Naive B cell (primary cell): ENCODE measurements at regions not wholly inside any gene's neighbourhood (a gene's known extent, or its start where the extent isn't known, plus 50 kb on each side); places are given as distances from the start of the nearest gene placed in this dataset.

Experiments
- ATAC-seq, 2 donors: fragments of 150-1000 bp; cut with Tn5 transposase; 2 replicates each; pipeline ENCODE4 v1.10.0; 2021; ENCODE audit warnings: low read depth in 2 of 2, mild to moderate bottlenecking in 2 of 2, moderate library complexity in 2 of 2
- DNase-seq: peaks from one replicate; pipeline ENCODE4 v3.0.0; 2022
- H3K27ac Mint-ChIP-seq, 6 donors: one replicate each; pipeline ENCODE4 v1.8.0; 2020 to 2022; ENCODE audit warnings: mild to moderate bottlenecking in 6 of 6, mixed read lengths in 6 of 6, moderate library complexity in 5 of 6, inconsistent platforms in 2 of 6
- H3K27me3 Mint-ChIP-seq, 3 donors: one replicate each; pipeline ENCODE4 v1.8.0; 2021 to 2022; ENCODE audit warnings: mixed read lengths in 3 of 3, mild to moderate bottlenecking in 1 of 3
- H3K36me3 Mint-ChIP-seq, 2 donors: one replicate each; pipeline ENCODE4 v1.8.0; 2020 to 2022; ENCODE audit warnings: mixed read lengths in 2 of 2, inconsistent platforms in 1 of 2, mild to moderate bottlenecking in 1 of 2
- H3K4me1 Mint-ChIP-seq, 3 donors: one replicate each; pipeline ENCODE4 v1.8.0; 2020 to 2022; ENCODE audit warnings: mixed read lengths in 3 of 3, inconsistent platforms in 1 of 3, mild to moderate bottlenecking in 1 of 3, moderate library complexity in 1 of 3
- H3K4me3 Mint-ChIP-seq, 8 donors: one replicate each; pipeline ENCODE4 v1.8.0; 2020 to 2022; ENCODE audit warnings: mild to moderate bottlenecking in 8 of 8, mixed read lengths in 8 of 8, moderate library complexity in 8 of 8, inconsistent platforms in 2 of 8
- H3K9me3 Mint-ChIP-seq, 7 donors: one replicate each; pipeline ENCODE4 v1.8.0; 2020 to 2022; ENCODE audit warnings: mixed read lengths in 7 of 7, mild to moderate bottlenecking in 5 of 7, inconsistent platforms in 2 of 7, moderate library complexity in 1 of 7

DNA sequence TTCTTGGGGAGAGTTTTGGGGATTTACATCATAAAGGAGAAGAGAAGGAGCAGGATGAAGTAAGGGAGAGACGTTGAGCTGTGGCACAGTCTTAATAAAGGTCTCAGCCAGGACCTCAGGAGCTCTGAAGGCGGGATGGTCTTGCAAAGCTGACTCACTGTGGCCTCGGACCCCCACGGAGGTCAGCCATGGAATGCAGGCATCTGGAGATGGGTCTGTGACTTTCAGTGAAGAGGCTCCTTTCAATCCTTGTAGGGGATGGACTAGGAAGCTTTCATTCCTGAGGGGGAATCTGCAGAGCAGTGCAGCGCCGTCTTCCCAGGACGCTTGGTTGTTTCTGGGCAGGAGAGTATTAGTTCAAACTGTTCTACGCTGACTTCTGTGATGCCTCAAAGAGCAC lies 65.7 kb upstream of the BASP1 start:
- H3K9me3 Mint-ChIP-seq = peaks cover 0 to 2% (median 0%) of the 10 kb centered on the region in 7 donors
- ATAC-seq = no peak

DNA sequence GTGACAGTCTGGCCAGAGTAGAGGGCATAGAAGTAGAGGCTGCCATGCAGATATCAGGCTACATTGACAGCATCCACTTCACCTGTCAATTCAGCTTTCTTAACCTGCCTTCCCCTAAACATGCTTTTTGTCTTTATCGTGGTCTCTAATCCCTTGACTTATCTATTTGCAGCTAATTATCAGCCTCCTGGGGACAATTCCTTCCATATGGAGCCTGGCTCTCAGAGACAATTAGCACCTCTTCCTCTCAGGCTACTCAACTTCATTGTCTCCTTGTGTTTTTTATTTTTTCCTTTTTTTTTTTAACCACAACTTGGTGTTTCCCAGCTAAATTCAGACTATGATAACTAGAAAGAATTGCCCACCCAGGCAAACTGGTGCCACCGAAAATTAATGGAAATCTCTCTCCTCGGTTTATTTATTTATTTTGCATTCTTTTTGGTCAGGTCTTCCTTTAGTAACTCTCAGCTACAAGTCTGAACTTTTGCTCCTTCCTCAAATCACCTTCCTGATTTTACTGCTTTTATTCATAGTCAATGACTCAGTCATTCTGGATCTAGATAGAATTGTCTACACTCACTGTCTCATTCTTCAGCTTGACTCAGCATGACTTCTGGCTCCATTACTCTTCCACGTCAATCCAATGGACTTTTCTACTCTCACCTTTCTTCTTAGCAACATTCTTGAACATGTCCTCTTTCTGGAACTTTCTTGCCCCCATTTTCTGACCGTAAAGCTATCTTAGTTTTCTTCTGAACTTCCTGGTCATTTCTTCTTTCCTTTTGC lies 63.0 kb upstream of the BASP1 start:
- ATAC-seq = no peak
- Mint-ChIP-seq H3K4me1 (no peaks in the 10 kb centered on the region), H3K27me3 (peaks cover 7 to 15% (median 9%) of the 10 kb centered on the region in 3 donors), H3K9me3 (no peaks in the 10 kb centered on the region), H3K27ac (no peak overlapping the region), H3K36me3 (peaks cover 0 to 5% of the 10 kb centered on the region in 2 donors), H3K4me3 (no peak overlapping the region)
- DNase-seq = no peak

More for the DNA sequence above, 65.7 kb upstream of the BASP1 start:
- Mint-ChIP-seq H3K4me1 (no peaks in the 10 kb centered on the region), H3K27me3 (peaks cover 0 to 6% (median 0%) of the 10 kb centered on the region in 3 donors), H3K27ac (no peak overlapping the region), H3K36me3 (no peaks in the 10 kb centered on the region), H3K4me3 (no peak overlapping the region)
- no peak for DNase-seq

GRCh38 chr5:17156463-17156862 lies 61.0 kb upstream of the BASP1 start:
- peak overlapping the region in 1 of 6 donors; percentile 30 for H3K27ac Mint-ChIP-seq
- H3K27me3 Mint-ChIP-seq = peaks cover 7 to 15% (median 9%) of the 10 kb centered on the region in 3 donors
- H3K4me3 Mint-ChIP-seq = no peak overlapping the region
- DNase-seq (no peak), ATAC-seq (no peak)
- peaks cover 0 to 5% of the 10 kb centered on the region in 2 donors for H3K36me3 Mint-ChIP-seq
- no peaks in the 10 kb centered on the region for H3K4me1 Mint-ChIP-seq
- H3K9me3 Mint-ChIP-seq = no peaks in the 10 kb centered on the region

- Mint-ChIP-seq H3K27me3 (peaks cover 7 to 15% (median 9%) of the 10 kb centered on the region in 3 donors), H3K4me1 (no peaks in the 10 kb centered on the region), H3K9me3 (peaks cover 0 to 2% (median 0%) of the 10 kb centered on the region in 7 donors), H3K27ac (no peak overlapping the region), H3K4me3 (no peak overlapping the region), H3K36me3 (peaks cover 0 to 5% of the 10 kb centered on the region in 2 donors)
- no peak for ATAC-seq
- DNase-seq = no peak
These were observed 60.1 kb upstream of the BASP1 start for GRCh38 chr5:17157294-17157693.

GRCh38 chr5:17157916-17158529 lies 59.4 kb upstream of the BASP1 start:
- Mint-ChIP-seq H3K36me3 (peaks cover 0 to 5% of the 10 kb centered on the region in 2 donors), H3K27me3 (peaks cover 7 to 15% (median 9%) of the 10 kb centered on the region in 3 donors), H3K9me3 (peaks cover 0 to 6% (median 0%) of the 10 kb centered on the region in 7 donors), H3K4me3 (no peak overlapping the region), H3K27ac (no peak overlapping the region), H3K4me1 (no peaks in the 10 kb centered on the region)
- ATAC-seq = no peak
- no peak for DNase-seq

DNA sequence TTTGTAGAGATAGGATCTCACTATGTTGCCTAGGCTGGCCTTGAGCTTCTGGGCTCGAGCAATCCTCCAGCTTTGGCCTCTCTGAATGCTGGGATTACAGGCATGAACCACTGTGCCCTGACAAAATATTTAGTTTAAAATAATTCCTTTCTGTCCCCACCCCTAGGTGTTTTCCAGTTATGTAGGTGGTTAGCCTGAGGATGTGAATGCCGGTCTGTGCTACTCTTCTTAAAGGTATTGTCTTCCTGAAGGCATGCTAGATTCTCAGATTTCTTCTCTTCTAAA lies 56.7 kb upstream of the BASP1 start:
- H3K4me3 Mint-ChIP-seq = no peak overlapping the region
- no peak for ATAC-seq
- peaks cover 0 to 5% of the 10 kb centered on the region in 2 donors for H3K36me3 Mint-ChIP-seq
- H3K4me1 Mint-ChIP-seq = no peaks in the 10 kb centered on the region
- peaks cover 0 to 6% (median 0%) of the 10 kb centered on the region in 7 donors for H3K9me3 Mint-ChIP-seq
- H3K27ac Mint-ChIP-seq = no peak overlapping the region
- H3K27me3 Mint-ChIP-seq = peaks cover 7 to 9% (median 9%) of the 10 kb centered on the region in 3 donors
- no peak for DNase-seq

GRCh38 chr5:17161662-17162061 lies 55.8 kb upstream of the BASP1 start:
- Mint-ChIP-seq H3K9me3 (peaks cover 0 to 6% (median 0%) of the 10 kb centered on the region in 7 donors), H3K4me3 (no peak overlapping the region), H3K27me3 (peaks cover 7 to 9% (median 9%) of the 10 kb centered on the region in 3 donors), H3K27ac (no peak overlapping the region), H3K36me3 (peaks cover 0 to 5% of the 10 kb centered on the region in 2 donors), H3K4me1 (no peaks in the 10 kb centered on the region)
- ATAC-seq = no peak
- no peak for DNase-seq

DNA sequence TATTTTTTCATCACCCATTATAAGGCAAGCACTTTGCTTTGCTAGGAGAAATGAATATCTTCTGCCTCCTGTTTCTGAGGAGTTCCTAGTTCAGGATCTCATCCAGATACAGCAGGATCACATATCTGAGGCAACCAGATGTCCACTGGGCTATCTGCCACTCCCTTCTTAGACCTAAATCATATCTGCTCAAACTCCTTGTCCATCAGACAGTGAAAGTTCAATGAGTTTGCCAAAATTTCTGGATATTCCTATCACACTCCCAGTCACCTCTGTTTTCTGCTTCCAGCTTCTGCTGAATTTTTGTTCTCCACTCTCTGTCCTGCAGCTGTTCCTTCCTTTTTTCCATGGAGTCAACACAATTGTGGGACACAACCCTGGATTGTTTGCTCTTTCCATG lies 54.2 kb upstream of the BASP1 start:
- DNase-seq (no peak), ATAC-seq (no peak)
- H3K4me3 Mint-ChIP-seq = no peak overlapping the region
- no peaks in the 10 kb centered on the region for H3K4me1 Mint-ChIP-seq
- H3K27ac Mint-ChIP-seq = peak overlapping the region in 1 of 6 donors; percentile 20
- no peaks in the 10 kb centered on the region for H3K36me3 Mint-ChIP-seq
- H3K9me3 Mint-ChIP-seq = peaks cover 0 to 6% (median 0%) of the 10 kb centered on the region in 7 donors
- H3K27me3 Mint-ChIP-seq = no peaks in the 10 kb centered on the region

DNA sequence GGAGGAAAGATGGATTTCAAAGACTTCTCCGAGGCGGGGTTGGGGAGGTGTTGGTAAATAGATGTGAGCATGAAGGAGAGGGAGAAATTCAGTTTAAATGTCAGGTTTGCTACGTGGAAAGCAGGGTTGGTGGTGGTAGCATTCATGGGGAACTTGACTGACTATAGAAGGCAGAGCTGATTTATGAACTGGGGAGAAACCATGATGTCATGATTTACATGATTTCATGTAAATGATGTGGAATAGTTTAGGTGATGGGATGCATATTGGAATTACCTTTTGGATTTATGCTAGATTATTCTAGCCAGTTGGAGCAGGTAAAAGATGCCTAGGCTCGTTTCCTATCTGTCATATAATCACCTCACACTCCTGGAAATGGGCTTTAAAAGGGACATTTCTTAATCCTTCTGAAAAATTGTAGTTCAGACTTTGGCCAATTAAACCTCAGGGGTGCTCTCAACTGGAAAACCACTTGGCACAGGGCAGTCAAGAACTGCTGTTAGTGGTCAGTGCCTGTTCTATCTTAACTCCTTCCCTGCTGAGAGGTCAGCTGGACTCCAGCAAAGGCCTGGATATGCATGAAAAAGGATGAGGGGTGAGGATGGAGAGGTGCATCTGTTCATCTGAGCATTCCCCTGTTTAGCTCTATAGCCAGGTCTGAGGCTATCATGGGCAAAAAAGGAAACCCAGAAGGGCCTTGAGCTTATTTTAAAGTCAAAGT lies 50.1 kb upstream of the BASP1 start:
- H3K4me3 Mint-ChIP-seq = no peak overlapping the region
- no peaks in the 10 kb centered on the region for H3K4me1 Mint-ChIP-seq
- no peaks in the 10 kb centered on the region for H3K36me3 Mint-ChIP-seq
- peaks cover 0 to 3% (median 0%) of the 10 kb centered on the region in 7 donors for H3K9me3 Mint-ChIP-seq
- peak overlapping the region in 2 of 6 donors; percentile 2 to 50 for H3K27ac Mint-ChIP-seq
- DNase-seq = no peak
- no peaks in the 10 kb centered on the region for H3K27me3 Mint-ChIP-seq
- ATAC-seq = no peak
